HG02938 (cell line): ENCODE measurements at regions not wholly inside any gene's neighbourhood (a gene's known extent, or its start where the extent isn't known, plus 50 kb on each side); places are given as distances from the start of the nearest gene placed in this dataset.

Experiments used
- ATAC-seq: cut with Tn5 transposase; IDR thresholded peaks from one replicate; pipeline ENCODE4 v1.9.1; 2021; ENCODE audit warnings: mild to moderate bottlenecking, moderate library complexity; ENCODE audit not compliant: unreplicated experiment

GRCh38 chr16:52896478-52897164, 156.1 kb downstream of the CHD9NB start:
- ATAC-seq: no peak

GRCh38 chr16:52874042-52874441, 178.7 kb downstream of the CHD9NB start:
- ATAC-seq: no peak

- ATAC-seq: no peak
Measured at GRCh38 chr16:52872731-52873130, 180.0 kb downstream of the CHD9NB start.

- ATAC-seq: no peak
Measured at GRCh38 chr16:52871481-52871880, 181.2 kb downstream of the CHD9NB start.

- ATAC-seq: no peak
Measured at GRCh38 chr16:52869243-52869642, 183.5 kb downstream of the CHD9NB start.

GRCh38 chr16:52863000-52863399, 189.7 kb downstream of the CHD9NB start:
- no peak for ATAC-seq

GRCh38 chr16:52861614-52862022, 191.1 kb downstream of the CHD9NB start:
- ATAC-seq: no peak

- no peak for ATAC-seq
Measured at GRCh38 chr16:52855463-52855862, 197.2 kb downstream of the CHD9NB start.

GRCh38 chr16:52852978-52853377, 199.7 kb downstream of the CHD9NB start:
- no peak for ATAC-seq

GRCh38 chr16:52851211-52851740, 201.4 kb downstream of the CHD9NB start:
- no peak for ATAC-seq

- no peak for ATAC-seq
Measured at GRCh38 chr16:52843381-52843780, 209.3 kb downstream of the CHD9NB start.

GRCh38 chr16:52837251-52837650, 215.4 kb downstream of the CHD9NB start:
- no peak for ATAC-seq

- no peak for ATAC-seq
Measured at GRCh38 chr16:52834736-52835465, 217.8 kb downstream of the CHD9NB start.

GRCh38 chr16:52832771-52833170, 219.9 kb downstream of the CHD9NB start:
- no peak for ATAC-seq

GRCh38 chr16:52827456-52827855, 225.2 kb downstream of the CHD9NB start:
- no peak for ATAC-seq

GRCh38 chr16:52825892-52826291, 226.8 kb downstream of the CHD9NB start:
- ATAC-seq: no peak

- no peak for ATAC-seq
Measured at GRCh38 chr16:52819808-52820207, 232.9 kb downstream of the CHD9NB start.

GRCh38 chr16:52819405-52819804, 233.3 kb downstream of the CHD9NB start:
- ATAC-seq: no peak

GRCh38 chr16:52817696-52818095, 235.0 kb downstream of the CHD9NB start:
- no peak for ATAC-seq

GRCh38 chr16:52816993-52817392, 235.7 kb downstream of the CHD9NB start:
- no peak for ATAC-seq

GRCh38 chr16:52812678-52813556, 239.8 kb downstream of the CHD9NB start:
- ATAC-seq: no peak
